GM20000 (cell line): ENCODE measurements at regions not wholly inside any gene's neighbourhood (a gene's known extent, or its start where the extent isn't known, plus 50 kb on each side); places are given as distances from the start of the nearest gene placed in this dataset.

ENCODE experiments used
- DNase-seq: peaks from one replicate; pipeline ENCODE4 v3.0.0; 2012; ENCODE audit warnings: low spot score
- TF ChIP-seq, protein P1 (sequence below): IDR thresholded peaks from 2 replicates; pipeline ENCODE4 v1.5.1; 2012; ENCODE audit warnings: mild to moderate bottlenecking, control low read depth; ENCODE audit errors: extremely low read depth, missing control alignments

GRCh38 chr10:90167174-90168064 is 466.0 kb downstream of the KIF20B start:
- DNase-seq: peak; percentile 17
- TF ChIP-seq, protein P1, sequence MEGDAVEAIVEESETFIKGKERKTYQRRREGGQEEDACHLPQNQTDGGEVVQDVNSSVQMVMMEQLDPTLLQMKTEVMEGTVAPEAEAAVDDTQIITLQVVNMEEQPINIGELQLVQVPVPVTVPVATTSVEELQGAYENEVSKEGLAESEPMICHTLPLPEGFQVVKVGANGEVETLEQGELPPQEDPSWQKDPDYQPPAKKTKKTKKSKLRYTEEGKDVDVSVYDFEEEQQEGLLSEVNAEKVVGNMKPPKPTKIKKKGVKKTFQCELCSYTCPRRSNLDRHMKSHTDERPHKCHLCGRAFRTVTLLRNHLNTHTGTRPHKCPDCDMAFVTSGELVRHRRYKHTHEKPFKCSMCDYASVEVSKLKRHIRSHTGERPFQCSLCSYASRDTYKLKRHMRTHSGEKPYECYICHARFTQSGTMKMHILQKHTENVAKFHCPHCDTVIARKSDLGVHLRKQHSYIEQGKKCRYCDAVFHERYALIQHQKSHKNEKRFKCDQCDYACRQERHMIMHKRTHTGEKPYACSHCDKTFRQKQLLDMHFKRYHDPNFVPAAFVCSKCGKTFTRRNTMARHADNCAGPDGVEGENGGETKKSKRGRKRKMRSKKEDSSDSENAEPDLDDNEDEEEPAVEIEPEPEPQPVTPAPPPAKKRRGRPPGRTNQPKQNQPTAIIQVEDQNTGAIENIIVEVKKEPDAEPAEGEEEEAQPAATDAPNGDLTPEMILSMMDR: no peak

DNA sequence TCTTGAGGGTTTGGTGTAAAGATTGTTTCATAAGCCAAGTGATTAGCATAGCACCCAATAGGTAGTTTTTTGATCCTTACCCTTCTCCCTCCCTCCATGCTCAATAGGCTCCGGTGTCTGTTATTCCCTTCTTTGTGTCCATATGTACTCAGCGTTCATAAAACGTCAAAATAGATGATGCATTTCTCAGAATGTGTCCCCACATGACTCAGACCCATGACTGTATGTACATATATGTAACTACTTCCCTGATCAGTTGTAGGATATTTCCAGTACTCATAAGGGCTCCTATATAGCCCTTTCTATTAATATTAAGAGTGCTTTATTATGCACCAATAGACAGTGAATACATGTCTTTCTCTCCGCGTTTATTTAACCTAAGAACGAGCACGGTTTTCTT is 466.9 kb downstream of the KIF20B start:
- TF ChIP-seq, protein P1: no peak
- no peak for DNase-seq

GRCh38 chr10:90171014-90171722 is 469.8 kb downstream of the KIF20B start:
- TF ChIP-seq, protein P1: no peak

GRCh38 chr10:90174531-90174930 is 473.1 kb downstream of the KIF20B start:
- no peak for DNase-seq
- TF ChIP-seq, protein P1: no peak

More at GRCh38 chr10:90171014-90171722, 469.8 kb downstream of the KIF20B start:
- no peak for DNase-seq

- DNase-seq: no peak
Observed at GRCh38 chr10:90175161-90175681, 473.8 kb downstream of the KIF20B start.

GRCh38 chr10:90179696-90180407 is 478.5 kb downstream of the KIF20B start:
- TF ChIP-seq, protein P1: no peak
- no peak for DNase-seq

More at GRCh38 chr10:90175161-90175681, 473.8 kb downstream of the KIF20B start:
- TF ChIP-seq, protein P1: no peak
